Caki2 (cell line): ENCODE measurements at regions not wholly inside any gene's neighbourhood (a gene's known extent, or its start where the extent isn't known, plus 50 kb on each side); places are given as distances from the start of the nearest gene placed in this dataset.
A peak's percentile ranks its signal among the peaks of the same experiment; 100 is the strongest.

Experiments
- DNase-seq: peaks from one replicate; pipeline ENCODE4 v3.0.0-alpha.2; 2015; ENCODE audit warnings: low read depth
- in situ Hi-C: cut with HindIII; loops from 2 replicates; pipeline ENCODE4 v1.10.0; 2016; ENCODE audit warnings: low sequenced_read_pairs, low pct_unique_long_range_greater_than_20kb, mixed read lengths

DNA sequence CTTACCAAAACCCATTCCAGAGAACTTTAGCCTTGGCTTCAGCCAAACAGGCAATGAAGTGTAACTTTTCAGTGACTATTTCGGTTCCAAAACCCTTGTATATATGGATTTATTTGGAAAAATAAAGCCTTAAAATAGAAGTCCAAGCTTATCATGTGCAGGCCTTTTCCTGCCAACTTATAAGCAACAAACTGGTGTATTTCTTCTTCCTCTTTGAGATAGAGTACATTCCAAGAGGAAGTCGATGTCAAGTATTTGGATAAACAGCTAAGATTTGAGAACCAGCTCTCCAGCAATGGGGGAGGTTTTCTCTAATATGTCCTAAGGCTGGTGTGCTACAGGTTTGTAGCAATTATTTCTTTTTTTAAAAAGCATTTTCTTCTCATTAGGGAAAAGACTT lies 407.8 kb downstream of the DUSP10 start:
- no peak for DNase-seq
- in situ Hi-C loops = no loop called here

GRCh38 chr1:221335161-221336101 lies 406.5 kb downstream of the DUSP10 start:
- in situ Hi-C loops = no loop called here
- DNase-seq = peak; percentile 98

GRCh38 chr1:221336126-221336525 lies 405.8 kb downstream of the DUSP10 start:
- in situ Hi-C loops = no loop called here
- DNase-seq = peak; percentile 73

DNA sequence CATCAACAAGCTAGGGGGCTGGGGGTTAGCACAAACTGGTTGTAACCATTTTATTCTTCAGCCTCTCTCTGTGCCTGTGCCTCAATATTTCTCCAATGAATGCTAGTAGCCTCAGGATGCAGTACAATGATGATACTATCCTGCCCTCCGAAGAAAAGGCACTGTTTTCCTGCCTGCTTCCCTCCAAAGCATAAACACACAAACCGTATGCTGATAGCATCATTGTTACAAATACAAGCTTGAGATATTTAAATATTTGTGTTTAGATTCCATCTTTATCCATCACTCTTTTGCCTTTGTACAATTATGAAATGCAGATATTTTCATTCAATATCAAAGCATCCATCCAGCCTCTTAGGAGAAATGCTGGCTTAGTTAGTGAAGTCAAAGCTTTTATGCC lies 404.8 kb downstream of the DUSP10 start:
- DNase-seq = no peak
- in situ Hi-C loops = no loop called here

- in situ Hi-C loops = no loop called here
- no peak for DNase-seq
Measured at GRCh38 chr1:221343136-221343535, 398.8 kb downstream of the DUSP10 start.

- in situ Hi-C loops = no loop called here
- DNase-seq = no peak
Measured at GRCh38 chr1:221343607-221344006, 398.3 kb downstream of the DUSP10 start.

DNA sequence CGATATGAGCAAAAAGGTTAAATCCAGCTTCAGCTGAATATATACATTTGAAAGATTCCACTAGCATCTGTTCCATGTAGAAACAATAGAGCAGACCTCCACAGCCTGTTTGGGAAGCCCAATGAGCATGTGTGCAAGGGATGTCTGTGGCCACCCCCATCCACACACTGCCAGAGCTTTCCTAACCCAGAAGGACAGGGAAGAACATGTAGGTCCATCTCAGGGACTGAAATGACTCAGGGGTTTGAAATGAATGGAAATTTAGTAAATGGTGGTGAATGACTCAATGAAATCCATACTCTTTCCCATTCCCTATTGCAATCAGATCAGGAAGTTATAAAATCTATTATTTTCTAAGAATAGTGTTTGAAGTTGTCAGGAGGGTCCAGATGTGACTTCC lies 397.2 kb downstream of the DUSP10 start:
- in situ Hi-C loops = no loop called here
- no peak for DNase-seq

DNA sequence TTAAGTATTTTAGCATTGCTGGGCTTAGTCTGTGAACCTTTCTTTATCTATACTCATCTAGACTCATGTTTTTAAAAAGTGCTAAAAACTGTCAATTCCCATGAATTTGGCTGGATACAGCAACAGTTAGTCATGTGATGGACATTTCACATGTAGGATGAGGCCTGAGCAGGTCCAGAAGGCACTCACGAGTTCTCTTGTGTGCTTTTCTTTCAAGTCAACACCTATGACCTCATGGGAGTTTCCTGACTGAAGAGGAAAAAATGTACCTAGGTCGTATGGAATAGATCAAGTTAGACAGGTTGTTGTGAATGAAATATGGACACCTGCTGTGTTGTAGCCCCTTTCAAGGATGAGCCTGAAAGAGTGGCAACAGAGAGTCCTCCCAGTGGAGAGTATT lies 394.2 kb downstream of the DUSP10 start:
- no peak for DNase-seq
- in situ Hi-C loops = no loop called here

DNA sequence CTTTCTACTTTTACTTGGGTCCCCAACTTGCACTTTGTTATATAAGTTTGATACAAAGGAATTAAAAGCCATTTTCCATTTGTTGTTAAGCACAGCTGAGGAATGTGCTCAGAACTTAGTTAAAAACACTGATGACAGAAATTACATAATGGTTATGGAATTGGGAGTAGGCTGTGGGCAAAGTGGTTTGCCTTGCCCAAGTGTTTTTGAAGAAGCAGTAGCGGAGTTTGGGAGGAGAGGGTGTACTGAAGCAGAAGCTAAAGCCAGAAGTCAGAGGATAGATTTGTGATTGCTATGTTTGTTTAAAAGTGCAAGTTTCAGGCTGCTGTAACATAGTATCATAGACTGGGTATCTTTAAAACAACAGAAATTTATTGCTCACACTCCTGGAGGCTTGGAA lies 391.8 kb downstream of the DUSP10 start:
- no peak for DNase-seq
- in situ Hi-C loops = no loop called here

DNA sequence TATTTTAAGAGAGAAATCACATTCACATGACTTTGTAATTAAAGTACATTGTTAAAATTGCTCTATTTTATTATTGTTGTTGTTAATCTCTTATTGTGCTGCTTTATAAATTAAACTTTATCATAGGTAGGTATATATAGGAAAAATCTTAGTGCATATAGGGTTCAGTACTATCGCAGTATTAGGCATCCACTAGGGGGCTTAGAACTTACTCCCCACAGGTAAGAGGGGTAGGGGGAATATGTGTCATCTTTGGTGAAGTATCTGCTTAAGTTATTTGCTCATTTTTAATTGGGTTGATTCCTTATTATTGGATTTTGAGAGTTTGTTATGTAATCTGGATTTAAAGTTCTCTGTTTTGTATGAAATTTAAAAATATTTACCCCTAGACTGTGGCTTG lies 385.2 kb downstream of the DUSP10 start:
- no peak for DNase-seq
- in situ Hi-C loops = no loop called here

- DNase-seq = no peak
- in situ Hi-C loops = no loop called here
Measured at GRCh38 chr1:221363039-221363438, 378.9 kb downstream of the DUSP10 start.

GRCh38 chr1:221366495-221367110 lies 375.3 kb downstream of the DUSP10 start:
- in situ Hi-C loops = no loop called here

DNA sequence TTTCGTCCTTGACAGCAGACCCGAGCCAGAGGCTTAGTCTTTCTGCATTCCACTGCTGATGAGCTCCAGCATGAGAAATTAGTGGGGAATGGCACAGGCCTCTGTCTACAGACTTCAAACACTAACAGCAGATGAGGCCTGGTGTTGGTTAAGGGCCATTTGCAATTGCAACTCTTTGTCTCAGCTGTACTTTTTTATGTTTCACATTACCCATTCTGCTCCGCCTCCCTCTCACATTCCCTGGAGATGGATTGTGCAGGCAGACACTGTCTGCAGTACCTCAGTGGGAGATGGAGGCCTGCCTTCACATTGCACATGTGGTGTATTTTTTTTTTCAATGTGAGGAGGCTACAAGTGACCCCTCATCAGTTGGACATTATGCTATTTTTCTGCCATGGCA lies 370.2 kb downstream of the DUSP10 start:
- in situ Hi-C loops = no loop called here

More at GRCh38 chr1:221366495-221367110, 375.3 kb downstream of the DUSP10 start:
- no peak for DNase-seq

GRCh38 chr1:221373795-221374194 lies 368.1 kb downstream of the DUSP10 start:
- in situ Hi-C loops = no loop called here
- no peak for DNase-seq

More for the DNA sequence above, 370.2 kb downstream of the DUSP10 start:
- DNase-seq = no peak

DNA sequence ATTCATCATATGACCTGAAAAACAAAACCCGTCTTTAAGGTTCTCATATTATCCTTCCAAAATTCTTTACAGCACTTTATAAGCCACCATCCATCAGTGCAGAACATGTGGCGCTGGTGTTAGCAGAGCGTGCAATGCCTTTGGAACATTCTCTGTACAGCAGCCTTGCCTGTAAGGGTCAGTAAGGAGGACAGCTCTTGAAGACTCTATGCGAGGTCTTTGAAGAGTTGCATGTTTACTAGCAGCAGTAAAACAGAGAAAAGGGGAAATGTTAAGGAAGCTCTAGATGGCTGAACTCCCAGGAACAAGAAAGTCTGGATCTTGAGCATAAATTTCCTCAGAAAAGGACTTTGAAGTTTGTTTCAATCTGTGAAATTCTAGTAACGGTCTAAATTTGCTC lies 365.6 kb downstream of the DUSP10 start:
- in situ Hi-C loops = no loop called here
- no peak for DNase-seq

- in situ Hi-C loops = no loop called here
- DNase-seq = no peak
Measured at GRCh38 chr1:221381910-221382623, 359.8 kb downstream of the DUSP10 start.

- DNase-seq = peak; percentile 5
- in situ Hi-C loops = no loop called here
Measured at GRCh38 chr1:221392453-221392852, 349.4 kb downstream of the DUSP10 start.

GRCh38 chr1:221394011-221394544 lies 347.8 kb downstream of the DUSP10 start:
- no peak for DNase-seq
- in situ Hi-C loops = no loop called here

DNA sequence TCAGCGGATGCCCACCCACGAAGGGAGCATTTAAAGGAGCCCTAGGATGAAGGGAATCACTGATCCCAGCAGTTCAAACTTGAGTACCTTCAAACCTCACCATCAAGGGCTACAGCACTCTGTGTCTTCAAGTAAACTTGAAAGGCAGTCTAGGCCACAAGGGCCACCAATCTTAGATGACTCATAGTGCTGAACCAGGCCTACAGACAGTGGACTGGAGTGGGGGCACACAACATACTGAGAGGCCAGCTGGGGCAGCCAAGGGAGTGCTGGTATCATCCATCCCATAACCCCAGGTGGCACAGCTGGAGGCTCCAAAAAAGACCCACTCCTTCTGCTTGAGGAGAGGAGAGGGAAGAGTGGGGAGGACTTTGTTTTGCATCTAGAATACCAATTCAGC lies 345.4 kb downstream of the DUSP10 start:
- in situ Hi-C loops = no loop called here

More for the DNA sequence above, 345.4 kb downstream of the DUSP10 start:
- DNase-seq = no peak
